Activated CD4-positive, alpha-beta memory T cell treated with anti-CD3 and anti-CD28 coated beads for 36 hours (primary cell): ENCODE measurements at regions not wholly inside any gene's neighbourhood (a gene's known extent, or its start where the extent isn't known, plus 50 kb on each side); places are given as distances from the start of the nearest gene placed in this dataset.
"Not testable (repeated sequence)": the region's sequence is repeated elsewhere in the genome, so short reads cannot be mapped to it uniquely, and the experiment has no call there.

Experiments
- CTCF ChIA-PET: fragments of 350-600 bp; sonication (Branson Sonifier 250); formaldehyde crosslinking; loops from one replicate; lab custom pipeline; 2021; ENCODE audit warnings: antibody characterized with exemption, inconsistent platforms; lab: Charles Lee
- POLR2A ChIA-PET: fragments of 350-600 bp; sonication (Branson Sonifier 250); formaldehyde crosslinking; loops from one replicate; lab custom pipeline; 2021; ENCODE audit warnings: antibody characterized with exemption; lab: Charles Lee
- DNase-seq: peaks from one replicate; pipeline ENCODE4 v3.0.0-alpha.2; 2020
- H3K27ac Mint-ChIP-seq: one replicate; pipeline ENCODE4 v1.8.0; 2021; ENCODE audit warnings: mixed read lengths
- H3K27me3 Mint-ChIP-seq: one replicate; pipeline ENCODE4 v1.8.0; 2021; ENCODE audit warnings: mixed read lengths
- H3K36me3 Mint-ChIP-seq: one replicate; pipeline ENCODE4 v1.8.0; 2021; ENCODE audit warnings: mixed read lengths
- H3K4me1 Mint-ChIP-seq: one replicate; pipeline ENCODE4 v1.8.0; 2021; ENCODE audit warnings: low read depth, mixed read lengths
- H3K4me3 Mint-ChIP-seq: one replicate; pipeline ENCODE4 v1.8.0; 2021; ENCODE audit warnings: mild to moderate bottlenecking, mixed read lengths
- H3K9me3 Mint-ChIP-seq: one replicate; pipeline ENCODE4 v1.8.0; 2021; ENCODE audit warnings: mixed read lengths
- intact Hi-C: fragments of 100-400 bp; cut with micrococcal nuclease; formaldehyde crosslinking; loops from one replicate; pipeline ENCODE4 v1.15.1; 2023

DNA sequence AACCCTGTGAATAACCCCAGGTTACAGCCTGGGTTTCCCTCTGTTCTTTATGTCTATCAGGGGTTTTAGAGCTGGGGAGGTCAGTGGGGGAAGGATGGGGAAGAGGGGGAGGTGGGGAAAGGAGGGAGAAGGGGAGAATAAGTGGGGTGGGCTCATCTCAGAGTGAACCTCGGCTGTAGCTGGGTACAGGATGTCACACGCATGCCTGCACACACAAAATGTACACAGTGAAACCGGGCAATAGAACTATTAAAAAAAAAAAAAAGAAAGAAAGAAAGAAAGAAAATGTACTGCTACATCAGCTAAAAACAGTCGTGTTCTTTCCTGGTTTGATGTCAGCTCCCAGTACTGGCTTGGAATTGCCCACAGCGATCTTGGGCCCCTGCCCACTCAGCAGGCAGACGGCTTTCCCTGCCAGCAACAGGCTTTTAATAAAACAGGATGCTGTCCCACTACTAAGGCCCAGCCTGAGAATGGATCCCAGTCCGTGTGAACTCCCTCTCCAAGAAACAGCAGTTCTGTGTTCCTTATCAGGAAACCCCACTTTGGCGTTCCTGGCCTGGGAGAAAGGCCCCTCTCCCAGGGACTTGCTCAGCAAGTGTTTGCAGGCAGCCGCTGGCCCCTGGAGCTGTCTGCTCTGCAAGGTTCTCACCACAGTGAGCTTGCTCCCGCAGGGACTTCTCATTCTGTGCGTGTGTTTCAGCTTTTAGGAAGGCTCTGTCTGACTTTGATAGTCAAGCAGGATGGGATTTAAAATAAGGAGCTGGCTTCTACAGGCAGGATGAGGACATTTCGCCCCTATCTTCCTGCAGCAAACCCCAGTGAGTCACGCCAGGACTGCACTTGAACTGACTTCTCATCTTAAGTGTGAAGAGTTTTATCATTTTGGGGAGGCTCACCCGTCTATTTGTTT lies 225.6 kb downstream of the BCL2L11 start:
- H3K9me3 Mint-ChIP-seq, H3K4me1 Mint-ChIP-seq, intact Hi-C loops, DNase-seq, H3K27ac Mint-ChIP-seq, POLR2A ChIA-PET, H3K27me3 Mint-ChIP-seq, H3K4me3 Mint-ChIP-seq, CTCF ChIA-PET, H3K36me3 Mint-ChIP-seq: not testable (repeated sequence)

DNA sequence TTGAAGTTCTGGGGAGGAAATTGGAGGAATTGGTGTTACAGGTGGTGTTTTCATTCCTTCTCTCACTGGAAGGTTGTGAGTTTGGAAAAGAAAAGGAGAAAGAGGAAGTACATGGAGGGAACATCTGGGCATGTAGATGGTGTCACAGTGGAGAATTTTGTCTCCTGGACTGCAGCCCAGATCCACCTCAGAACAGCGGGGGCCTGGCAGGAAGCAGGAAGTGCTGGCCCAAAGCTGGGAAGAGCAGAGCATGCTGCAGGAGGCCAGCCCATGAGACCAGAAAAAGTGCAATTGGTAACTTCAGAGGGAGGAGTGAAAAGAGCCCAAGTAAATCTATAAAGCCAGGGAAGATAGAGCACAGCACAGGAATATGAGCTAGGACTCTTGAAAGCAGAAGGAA lies 227.0 kb downstream of the BCL2L11 start:
- CTCF ChIA-PET, H3K36me3 Mint-ChIP-seq, H3K27me3 Mint-ChIP-seq, intact Hi-C loops, H3K27ac Mint-ChIP-seq, H3K9me3 Mint-ChIP-seq, H3K4me1 Mint-ChIP-seq, H3K4me3 Mint-ChIP-seq, DNase-seq, POLR2A ChIA-PET: not testable (repeated sequence)

DNA sequence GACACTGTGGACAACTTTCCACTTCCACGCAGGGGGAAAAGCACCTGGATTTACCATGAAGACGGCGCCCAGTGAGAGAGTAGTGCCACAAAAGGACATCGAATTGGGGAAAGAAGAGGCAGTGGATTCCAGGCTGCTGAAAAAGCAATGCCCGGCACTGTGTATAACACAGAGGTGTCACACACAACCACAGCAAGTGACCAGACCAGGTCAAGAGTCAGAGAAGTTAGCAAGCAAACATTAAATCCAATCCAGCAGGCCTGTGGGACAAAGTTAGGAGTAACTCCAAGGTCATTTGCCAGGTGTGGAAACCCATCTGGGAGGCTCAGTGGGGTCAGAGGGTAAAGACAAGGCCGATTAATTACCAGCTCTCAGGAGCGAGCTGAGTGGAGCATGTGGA lies 227.6 kb downstream of the BCL2L11 start:
- H3K27ac Mint-ChIP-seq, CTCF ChIA-PET, H3K4me1 Mint-ChIP-seq, POLR2A ChIA-PET, H3K27me3 Mint-ChIP-seq, H3K4me3 Mint-ChIP-seq, H3K36me3 Mint-ChIP-seq, intact Hi-C loops, DNase-seq, H3K9me3 Mint-ChIP-seq: not testable (repeated sequence)

DNA sequence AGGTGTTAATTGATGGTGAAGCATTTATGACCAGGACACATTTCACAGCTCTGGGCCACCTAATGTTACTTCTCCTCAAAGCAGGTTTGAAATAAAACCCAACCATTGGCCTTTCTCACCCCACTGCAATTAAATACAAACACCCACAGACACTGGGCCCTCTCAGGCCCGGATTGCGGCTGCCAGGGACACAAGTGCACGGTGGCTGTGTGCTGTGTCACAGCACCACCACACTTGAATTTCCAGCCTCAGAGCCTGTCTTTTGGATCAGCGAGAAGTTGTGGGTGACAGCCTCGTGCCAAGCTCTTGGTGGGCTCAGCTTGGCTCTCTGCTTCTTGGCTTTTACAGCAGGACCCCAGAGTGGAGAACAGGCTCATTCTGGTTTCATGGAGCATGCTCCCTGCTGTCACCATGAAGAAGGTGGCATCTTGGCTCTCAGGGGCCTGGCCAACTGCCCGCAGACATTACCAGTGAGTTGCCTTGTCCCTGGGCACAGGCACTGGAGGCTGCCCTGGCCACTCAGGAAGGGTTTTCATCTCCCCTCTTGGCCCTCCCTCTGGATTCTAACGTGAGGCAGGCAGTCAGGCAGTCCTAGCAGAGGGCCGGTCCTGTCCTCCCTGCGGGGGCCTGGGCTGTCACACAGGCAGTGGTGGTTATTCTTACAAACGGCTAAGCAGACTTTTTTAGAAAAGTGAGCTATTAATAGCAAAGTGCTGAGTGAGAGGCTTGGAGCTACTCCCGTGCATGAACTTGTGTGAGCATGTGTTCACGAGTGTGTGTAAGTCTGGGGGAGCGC lies 234.5 kb downstream of the BCL2L11 start:
- CTCF ChIA-PET, H3K4me3 Mint-ChIP-seq, intact Hi-C loops, POLR2A ChIA-PET, H3K36me3 Mint-ChIP-seq, H3K9me3 Mint-ChIP-seq, H3K27ac Mint-ChIP-seq, H3K27me3 Mint-ChIP-seq, DNase-seq, H3K4me1 Mint-ChIP-seq: not testable (repeated sequence)

GRCh38 chr2:111355823-111356511 lies 235.3 kb downstream of the BCL2L11 start:
- H3K4me1 Mint-ChIP-seq, intact Hi-C loops, H3K36me3 Mint-ChIP-seq, H3K27ac Mint-ChIP-seq, DNase-seq, POLR2A ChIA-PET, CTCF ChIA-PET, H3K4me3 Mint-ChIP-seq, H3K27me3 Mint-ChIP-seq: not testable (repeated sequence)
- H3K9me3 Mint-ChIP-seq, result peaks cover 12% of the 10 kb centered on the region

DNA sequence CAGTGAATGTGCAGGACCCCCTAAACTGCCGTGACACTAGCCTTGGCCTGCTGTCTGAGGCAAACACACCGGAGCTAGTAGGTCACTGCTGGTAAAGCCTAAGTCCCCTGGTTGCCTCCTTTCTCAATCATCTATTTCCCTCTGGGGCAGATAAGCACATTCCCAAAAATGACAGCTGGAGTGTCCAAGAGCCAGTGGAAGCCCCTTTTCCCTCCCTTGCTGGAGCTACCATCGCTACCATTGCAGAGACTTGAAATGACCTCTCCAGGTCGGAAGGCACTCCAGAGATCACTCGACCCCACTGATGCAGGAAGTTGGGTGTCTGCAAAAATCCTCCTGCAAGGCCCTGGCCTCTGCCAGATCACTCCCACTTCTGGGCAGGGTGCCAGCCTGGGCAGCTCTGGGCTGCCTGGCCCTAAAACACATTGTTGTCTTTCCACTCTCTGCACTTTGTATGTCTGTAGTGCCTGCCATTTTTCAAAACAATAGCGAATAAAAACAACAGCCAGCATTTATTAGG lies 235.9 kb downstream of the BCL2L11 start:
- H3K4me1 Mint-ChIP-seq, H3K36me3 Mint-ChIP-seq, POLR2A ChIA-PET, H3K4me3 Mint-ChIP-seq, H3K27ac Mint-ChIP-seq, intact Hi-C loops, H3K27me3 Mint-ChIP-seq, DNase-seq, CTCF ChIA-PET: not testable (repeated sequence)
- H3K9me3 Mint-ChIP-seq, result peaks cover 12% of the 10 kb centered on the region

DNA sequence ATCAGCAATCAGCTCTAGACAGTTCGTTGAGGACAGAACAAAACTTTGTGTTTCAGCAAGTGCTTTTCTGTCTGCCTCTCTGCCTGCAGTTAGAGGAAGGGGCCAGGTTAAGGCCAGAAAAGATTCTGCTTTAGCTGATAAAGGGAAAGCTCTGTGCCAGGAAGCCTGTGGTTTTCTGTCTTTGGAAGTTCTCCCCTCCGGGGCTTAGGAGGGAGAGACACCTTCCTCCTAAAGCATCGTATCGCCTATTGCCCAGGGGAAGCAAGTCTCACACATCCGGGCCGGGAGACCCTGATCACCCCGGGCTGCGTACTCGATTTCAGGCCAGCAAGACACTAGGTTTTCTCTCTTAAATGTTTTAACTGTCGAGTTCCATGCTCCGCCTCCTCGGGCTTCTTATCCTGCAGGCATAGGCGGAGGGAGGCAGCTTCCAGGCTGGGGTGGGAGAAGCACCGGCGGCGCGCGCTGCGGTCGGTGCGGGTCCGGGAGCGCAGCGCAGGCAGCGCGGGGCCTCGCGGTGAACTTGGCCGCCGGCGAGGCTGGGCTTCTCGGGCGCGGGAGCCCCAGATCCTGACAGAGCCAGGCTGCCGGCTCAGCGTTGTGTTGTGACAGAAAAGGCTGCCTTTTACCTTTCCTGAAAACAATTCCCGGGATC lies 245.4 kb downstream of the BCL2L11 start:
- H3K9me3 Mint-ChIP-seq, H3K4me3 Mint-ChIP-seq, POLR2A ChIA-PET, H3K36me3 Mint-ChIP-seq, H3K4me1 Mint-ChIP-seq, DNase-seq, CTCF ChIA-PET, H3K27ac Mint-ChIP-seq, intact Hi-C loops, H3K27me3 Mint-ChIP-seq: not testable (repeated sequence)

DNA sequence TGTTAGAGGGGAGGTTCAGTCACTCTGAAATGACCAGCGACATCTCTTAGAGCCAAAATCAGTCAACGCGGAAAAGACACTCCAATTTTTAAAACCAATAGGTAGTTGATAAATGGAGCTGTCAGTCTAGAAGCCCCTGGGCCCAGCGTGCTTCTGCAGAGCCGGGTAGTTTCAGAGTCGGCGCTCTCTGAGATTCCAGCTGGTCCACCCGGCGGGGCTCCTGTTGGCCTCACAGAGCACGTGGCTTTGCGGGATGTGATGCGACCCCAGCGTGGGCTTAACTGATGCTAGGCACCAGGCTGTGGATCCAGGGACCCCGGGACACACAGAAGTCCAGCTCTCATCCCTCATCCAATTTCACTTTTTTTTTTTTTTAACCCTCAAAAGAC lies 245.9 kb downstream of the BCL2L11 start:
- DNase-seq, H3K4me1 Mint-ChIP-seq, POLR2A ChIA-PET, intact Hi-C loops, H3K27me3 Mint-ChIP-seq, H3K4me3 Mint-ChIP-seq, CTCF ChIA-PET, H3K9me3 Mint-ChIP-seq, H3K27ac Mint-ChIP-seq, H3K36me3 Mint-ChIP-seq: not testable (repeated sequence)

DNA sequence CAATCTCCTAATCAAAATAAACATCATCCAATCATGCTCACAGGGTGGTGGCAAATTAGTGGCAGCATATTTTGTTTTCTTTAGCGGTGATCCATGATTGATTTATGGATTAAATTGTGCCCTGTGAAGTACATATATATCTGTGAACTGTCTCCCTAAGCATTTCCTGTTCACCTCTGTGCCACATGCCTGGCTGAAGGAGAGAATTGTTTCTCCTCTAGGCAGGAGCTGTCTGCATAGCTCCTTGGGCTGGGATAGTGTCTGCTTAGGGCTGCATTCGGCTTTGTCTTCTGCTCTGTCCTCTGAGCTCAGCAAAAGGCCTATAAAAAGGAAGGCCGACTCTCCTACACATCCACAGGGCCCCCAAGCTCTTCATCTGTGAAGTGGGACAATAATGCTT lies 246.4 kb downstream of the BCL2L11 start:
- H3K4me3 Mint-ChIP-seq, CTCF ChIA-PET, H3K4me1 Mint-ChIP-seq, H3K27ac Mint-ChIP-seq, H3K9me3 Mint-ChIP-seq, intact Hi-C loops, H3K36me3 Mint-ChIP-seq, POLR2A ChIA-PET, H3K27me3 Mint-ChIP-seq, DNase-seq: not testable (repeated sequence)

DNA sequence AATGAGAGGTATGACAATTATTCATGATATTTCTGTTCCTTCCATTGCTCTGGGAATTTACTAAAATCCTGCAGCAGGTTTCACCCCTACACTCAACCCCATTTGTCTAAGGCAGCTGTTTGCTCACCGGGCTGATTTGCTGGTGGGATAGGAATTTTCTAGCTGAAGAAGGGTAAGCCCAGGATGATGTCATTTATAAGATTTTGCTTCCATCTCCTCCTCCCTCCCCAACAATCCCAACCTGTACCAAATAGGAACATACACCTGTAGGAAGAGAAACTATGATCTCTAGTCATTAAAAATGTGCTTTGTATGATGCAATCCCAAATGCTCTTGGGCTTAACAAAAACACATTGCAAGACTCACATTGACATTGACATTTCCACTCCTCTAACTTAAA lies 247.2 kb downstream of the BCL2L11 start:
- H3K4me1 Mint-ChIP-seq, POLR2A ChIA-PET, DNase-seq, CTCF ChIA-PET, intact Hi-C loops, H3K36me3 Mint-ChIP-seq, H3K9me3 Mint-ChIP-seq, H3K27ac Mint-ChIP-seq, H3K27me3 Mint-ChIP-seq, H3K4me3 Mint-ChIP-seq: not testable (repeated sequence)

- H3K4me1 Mint-ChIP-seq, H3K27me3 Mint-ChIP-seq, CTCF ChIA-PET, H3K9me3 Mint-ChIP-seq, POLR2A ChIA-PET, H3K27ac Mint-ChIP-seq, H3K4me3 Mint-ChIP-seq, DNase-seq, intact Hi-C loops, H3K36me3 Mint-ChIP-seq: not testable (repeated sequence)
These were observed 247.6 kb downstream of the BCL2L11 start for GRCh38 chr2:111368288-111368687.

- CTCF ChIA-PET, DNase-seq, H3K4me3 Mint-ChIP-seq, H3K4me1 Mint-ChIP-seq, H3K27ac Mint-ChIP-seq, H3K9me3 Mint-ChIP-seq, POLR2A ChIA-PET, H3K36me3 Mint-ChIP-seq, H3K27me3 Mint-ChIP-seq, intact Hi-C loops: not testable (repeated sequence)
These were observed 252.3 kb downstream of the BCL2L11 start for GRCh38 chr2:111373060-111373459.
